RWPE1 (cell line): ENCODE measurements at regions not wholly inside any gene's neighbourhood (a gene's known extent, or its start where the extent isn't known, plus 50 kb on each side); places are given as distances from the start of the nearest gene placed in this dataset.

ENCODE experiments used
- CTCF ChIA-PET: fragments of 350-600 bp; sonication (Branson Sonifier 250); formaldehyde crosslinking; extraction: SDS; loops from one replicate; lab custom pipeline; 2021; lab: Yijun Ruan, JAX
- POLR2A ChIA-PET: fragments of 400-600 bp; formaldehyde crosslinking; extraction: SDS; loops from one replicate; lab custom pipeline; 2020; ENCODE audit warnings: antibody characterized with exemption; ENCODE audit not compliant: low non-redundant PET; lab: Yijun Ruan, JAX
- DNase-seq: peaks from one replicate; pipeline ENCODE4 v3.0.0; 2012; ENCODE audit warnings: low spot score
- H3K27ac ChIP-seq: fragments of 450-650 bp; 2 replicates; pipeline ENCODE4 v1.5.1; 2017
- CTCF ChIP-seq: fragments of 450-650 bp; conservative IDR thresholded peaks from 2 replicates; pipeline ENCODE4 v1.5.1; 2017; ENCODE audit warnings: low read depth, mild to moderate bottlenecking

GRCh38 chr12:82055391-82055790 is 296.2 kb upstream of the PPFIA2 start:
- CTCF ChIA-PET, result no interaction called here
- TF ChIP-seq CTCF, result no peak
- H3K27ac ChIP-seq, result no peak overlapping the region
- POLR2A ChIA-PET, result interaction anchor here (0.7 kb wide), 1 partner anchor 15 kb away, joined by 3 read pairs; no protein-coding TSS in a partner anchor
- no peak for DNase-seq

GRCh38 chr12:82054566-82054965 is 295.4 kb upstream of the PPFIA2 start:
- TF ChIP-seq CTCF, result no peak
- CTCF ChIA-PET, result no interaction called here
- H3K27ac ChIP-seq, result no peak overlapping the region
- POLR2A ChIA-PET, result no interaction called here
- DNase-seq, result no peak

GRCh38 chr12:82047446-82047845 is 288.3 kb upstream of the PPFIA2 start:
- no peak overlapping the region for H3K27ac ChIP-seq
- no peak for DNase-seq
- POLR2A ChIA-PET, result no interaction called here
- CTCF ChIA-PET, result no interaction called here
- no peak for TF ChIP-seq CTCF

GRCh38 chr12:82040987-82041743 is 282.0 kb upstream of the PPFIA2 start:
- POLR2A ChIA-PET, result no interaction called here
- no peak overlapping the region for H3K27ac ChIP-seq
- DNase-seq, result no peak
- no peak for TF ChIP-seq CTCF
- CTCF ChIA-PET, result no interaction called here

GRCh38 chr12:82034769-82035168 is 275.6 kb upstream of the PPFIA2 start:
- no peak overlapping the region for H3K27ac ChIP-seq
- CTCF ChIA-PET, result no interaction called here
- TF ChIP-seq CTCF, result no peak
- DNase-seq, result no peak
- POLR2A ChIA-PET, result no interaction called here

- ChIA-PET POLR2A (no interaction called here), CTCF (no interaction called here)
- DNase-seq, result no peak
- TF ChIP-seq CTCF, result no peak
- no peak overlapping the region for H3K27ac ChIP-seq
Observed at GRCh38 chr12:82029936-82030335, 270.8 kb upstream of the PPFIA2 start.
